Colonic mucosa (tissue), 4 donors: ENCODE measurements at regions not wholly inside any gene's neighbourhood (a gene's known extent, or its start where the extent isn't known, plus 50 kb on each side); places are given as distances from the start of the nearest gene placed in this dataset.
"Not testable (repeated sequence)": the region's sequence is repeated elsewhere in the genome, so short reads cannot be mapped to it uniquely, and the experiment has no call there.

ENCODE experiments used
- DNase-seq: peaks from one replicate; pipeline ENCODE4 v3.0.0-alpha.2; 2020
- H3K27ac ChIP-seq: fragments of 200-600 bp; one replicate; pipeline ENCODE4 v1.8.0; 2021
- H3K27me3 ChIP-seq: fragments of 200-600 bp; one replicate; pipeline ENCODE4 v1.8.0; 2021
- H3K36me3 ChIP-seq: fragments of 200-600 bp; one replicate; pipeline ENCODE4 v1.8.0; 2021
- H3K4me1 ChIP-seq: fragments of 200-600 bp; one replicate; pipeline ENCODE4 v1.8.0; 2021; ENCODE audit warnings: mild to moderate bottlenecking
- H3K4me3 ChIP-seq: fragments of 200-600 bp; one replicate; pipeline ENCODE4 v1.8.0; 2021
- H3K9ac ChIP-seq, 2 donors: one replicate each; pipeline ENCODE4 v1.7.0; 2013; ENCODE audit warnings: control low read depth in 2 of 2, low read depth in 2 of 2, low read length in 2 of 2
- H3K9me3 ChIP-seq: fragments of 200-600 bp; one replicate; pipeline ENCODE4 v1.8.0; 2021
- intact Hi-C: fragments of 100-400 bp; cut with DNase I; formaldehyde crosslinking; loops from one replicate; pipeline ENCODE4 v1.14.1; 2022
- TF ChIP-seq, protein P1 (sequence below): fragments of 200-600 bp; IDR thresholded peaks from one replicate; pipeline ENCODE4 v1.8.0; 2022; ENCODE audit warnings: antibody characterized with exemption, mild to moderate bottlenecking
- donor health status: healthy.
- donor health status: DM: no; HTN: no; CAD: no.
- donor health status: DM: no; HTN: no; CAD: no.

DNA sequence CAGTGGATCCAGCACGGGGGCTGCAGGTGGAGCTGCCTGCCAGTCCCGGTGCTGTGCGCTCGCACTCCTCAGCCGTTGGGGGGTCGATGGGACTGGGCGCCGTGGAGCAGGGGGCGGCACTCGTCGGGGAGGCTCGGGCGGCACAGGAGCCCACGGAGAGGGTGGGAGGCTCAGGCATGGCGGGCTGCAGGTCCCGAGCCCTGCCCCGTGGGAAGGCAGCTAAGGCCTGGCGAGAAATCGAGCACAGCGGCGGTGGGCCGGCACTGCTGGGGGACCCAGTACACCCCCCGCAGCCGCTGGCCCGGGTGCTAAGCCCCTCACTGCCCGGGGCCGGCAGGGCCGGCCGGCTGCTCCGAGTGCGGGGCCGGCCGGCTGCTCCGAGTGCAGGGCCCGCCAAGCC is 52.3 kb upstream of the MARK1 start:
- H3K9me3 ChIP-seq, H3K4me3 ChIP-seq, H3K27me3 ChIP-seq, DNase-seq, H3K4me1 ChIP-seq, H3K36me3 ChIP-seq, H3K27ac ChIP-seq, H3K9ac ChIP-seq, intact Hi-C loops: not testable (repeated sequence)

- H3K4me1 ChIP-seq, H3K9me3 ChIP-seq, H3K9ac ChIP-seq, H3K4me3 ChIP-seq, H3K27me3 ChIP-seq, DNase-seq, intact Hi-C loops, H3K27ac ChIP-seq, H3K36me3 ChIP-seq: not testable (repeated sequence)
Observed at GRCh38 chr1:220475141-220475540, 52.8 kb upstream of the MARK1 start.

DNA sequence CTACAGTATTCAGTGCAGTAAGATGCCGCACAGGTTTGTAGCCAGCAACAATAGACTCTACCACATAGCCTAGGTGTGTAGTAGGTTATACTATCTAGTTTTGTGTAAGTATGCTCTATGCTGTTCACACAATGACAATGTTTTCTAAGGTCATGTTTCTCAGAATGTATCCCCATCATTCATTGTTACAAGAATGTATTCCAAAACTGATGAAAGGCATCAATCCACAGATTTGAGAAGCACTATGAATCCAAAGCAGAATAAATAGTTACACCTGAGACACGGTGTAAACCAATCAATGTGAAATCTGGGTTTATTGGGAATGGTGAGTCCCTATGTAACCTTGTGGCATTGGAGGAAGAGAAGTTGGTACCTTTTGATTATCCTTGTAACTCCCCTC is 54.5 kb upstream of the MARK1 start:
- Histone ChIP-seq H3K27ac (no peak overlapping the region), H3K4me1 (no peaks in the 10 kb centered on the region), H3K27me3 (no peaks in the 10 kb centered on the region), H3K4me3 (no peak overlapping the region), H3K9ac (no peak overlapping the region), H3K9me3 (no peaks in the 10 kb centered on the region), H3K36me3 (no peaks in the 10 kb centered on the region)
- no peak for DNase-seq
- TF ChIP-seq, protein P1, sequence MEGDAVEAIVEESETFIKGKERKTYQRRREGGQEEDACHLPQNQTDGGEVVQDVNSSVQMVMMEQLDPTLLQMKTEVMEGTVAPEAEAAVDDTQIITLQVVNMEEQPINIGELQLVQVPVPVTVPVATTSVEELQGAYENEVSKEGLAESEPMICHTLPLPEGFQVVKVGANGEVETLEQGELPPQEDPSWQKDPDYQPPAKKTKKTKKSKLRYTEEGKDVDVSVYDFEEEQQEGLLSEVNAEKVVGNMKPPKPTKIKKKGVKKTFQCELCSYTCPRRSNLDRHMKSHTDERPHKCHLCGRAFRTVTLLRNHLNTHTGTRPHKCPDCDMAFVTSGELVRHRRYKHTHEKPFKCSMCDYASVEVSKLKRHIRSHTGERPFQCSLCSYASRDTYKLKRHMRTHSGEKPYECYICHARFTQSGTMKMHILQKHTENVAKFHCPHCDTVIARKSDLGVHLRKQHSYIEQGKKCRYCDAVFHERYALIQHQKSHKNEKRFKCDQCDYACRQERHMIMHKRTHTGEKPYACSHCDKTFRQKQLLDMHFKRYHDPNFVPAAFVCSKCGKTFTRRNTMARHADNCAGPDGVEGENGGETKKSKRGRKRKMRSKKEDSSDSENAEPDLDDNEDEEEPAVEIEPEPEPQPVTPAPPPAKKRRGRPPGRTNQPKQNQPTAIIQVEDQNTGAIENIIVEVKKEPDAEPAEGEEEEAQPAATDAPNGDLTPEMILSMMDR: no peak
- intact Hi-C loops: no loop called here

DNA sequence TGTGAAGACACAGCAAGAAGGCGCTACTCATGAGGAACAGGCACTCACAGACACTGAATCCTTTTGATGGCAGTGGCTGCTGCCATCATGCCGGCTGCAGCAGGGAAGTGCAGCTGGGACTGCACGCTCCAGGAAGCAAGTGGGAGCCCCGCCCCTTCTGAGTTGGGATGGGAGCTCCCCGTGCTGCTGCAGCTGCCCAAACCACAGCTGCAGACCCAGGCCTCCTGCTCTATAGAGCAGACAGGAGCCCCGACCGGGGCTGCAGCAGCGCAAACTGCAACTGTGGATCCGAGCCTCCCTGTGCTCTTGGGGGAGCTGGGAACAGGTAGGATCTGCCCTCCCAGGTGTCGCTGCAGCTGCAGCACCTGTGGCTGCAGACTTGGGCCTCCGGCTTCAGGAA is 65.2 kb upstream of the MARK1 start:
- Histone ChIP-seq H3K27me3 (no peaks in the 10 kb centered on the region), H3K4me1 (no peaks in the 10 kb centered on the region), H3K36me3 (no peaks in the 10 kb centered on the region), H3K9ac (no peak overlapping the region), H3K9me3 (no peaks in the 10 kb centered on the region), H3K4me3 (no peak overlapping the region), H3K27ac (no peak overlapping the region)
- intact Hi-C loops: no loop called here
- DNase-seq: no peak
- TF ChIP-seq, protein P1: no peak

- H3K27ac ChIP-seq: no peak overlapping the region
- no peak overlapping the region for H3K9ac ChIP-seq
- H3K36me3 ChIP-seq: no peaks in the 10 kb centered on the region
- TF ChIP-seq, protein P1: no peak
- intact Hi-C loops: no loop called here
- no peak for DNase-seq
- H3K4me3 ChIP-seq: no peak overlapping the region
- H3K27me3 ChIP-seq: no peaks in the 10 kb centered on the region
- no peaks in the 10 kb centered on the region for H3K9me3 ChIP-seq
- H3K4me1 ChIP-seq: no peaks in the 10 kb centered on the region
Observed at GRCh38 chr1:220458936-220459335, 69.0 kb upstream of the MARK1 start.

DNA sequence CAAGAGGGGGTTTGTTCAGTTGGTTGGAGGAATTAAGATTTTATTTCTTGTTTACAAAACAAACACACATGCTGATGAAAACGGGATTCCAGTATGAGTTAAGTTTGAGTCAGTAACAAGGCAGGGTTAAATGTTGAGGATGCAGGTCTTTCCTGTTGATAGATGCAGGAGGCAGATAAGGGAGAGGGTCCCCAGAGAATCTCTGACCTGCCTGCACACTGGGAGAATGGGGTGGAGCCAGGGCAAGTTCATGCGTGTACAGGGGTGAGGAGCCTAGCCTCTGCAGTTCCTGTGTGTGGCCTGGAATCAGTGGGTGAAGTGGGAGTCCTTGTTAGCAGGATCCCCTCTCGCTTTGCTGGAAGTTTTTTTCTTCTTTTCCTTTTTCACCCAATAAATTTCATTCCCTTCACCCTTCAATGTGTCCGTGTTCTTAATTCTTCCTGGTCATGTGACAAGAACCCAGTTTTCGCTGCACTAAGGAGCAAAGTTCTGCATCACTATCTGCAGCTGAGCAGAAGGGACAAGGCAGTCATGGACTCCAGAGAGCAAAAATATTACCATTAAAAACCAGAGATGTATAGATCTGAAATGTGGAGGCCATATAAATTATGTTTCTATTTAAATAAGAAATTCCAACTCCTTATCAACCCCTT is 69.9 kb upstream of the MARK1 start:
- no peak for DNase-seq
- H3K27ac ChIP-seq: no peak overlapping the region
- no peak overlapping the region for H3K4me3 ChIP-seq
- TF ChIP-seq, protein P1: no peak
- no peaks in the 10 kb centered on the region for H3K36me3 ChIP-seq
- H3K9me3 ChIP-seq: no peaks in the 10 kb centered on the region
- no peaks in the 10 kb centered on the region for H3K4me1 ChIP-seq
- intact Hi-C loops: no loop called here
- no peaks in the 10 kb centered on the region for H3K27me3 ChIP-seq
- H3K9ac ChIP-seq: no peak overlapping the region
